Endothelial cell of umbilical vein (primary cell): ENCODE measurements at regions not wholly inside any gene's neighbourhood (a gene's known extent, or its start where the extent isn't known, plus 50 kb on each side); places are given as distances from the start of the nearest gene placed in this dataset.

Source experiments
- BruUV-seq: library from RNA; stranded (reverse); fragments of 400-500 nt; replicated peaks from 2 replicates; lab custom pipeline; 2021; lab: Mats Ljungman, UMichigan
- CTCF ChIA-PET: fragments of 300-600, 350-600 bp; sonication (Branson Sonifier 250); formaldehyde crosslinking; loops from one replicate; lab custom pipeline; 2021; ENCODE audit warnings: antibody characterized with exemption, inconsistent platforms; lab: Charles Lee
- POLR2A ChIA-PET: fragments of 300-600, 350-600 bp; sonication (Branson Sonifier 250); formaldehyde crosslinking; loops from one replicate; lab custom pipeline; 2021; ENCODE audit warnings: antibody characterized with exemption, inconsistent platforms; lab: Charles Lee
- DNase-seq: peaks from one replicate; pipeline ENCODE4 v3.0.0-alpha.2; 2011; ENCODE audit warnings: low read depth, low spot score
- FAIRE-seq: peaks from 2 replicates; lab custom pipeline; 2011; peaks lifted over from hg19 to GRCh38; lab: Jason Lieb, UNC
- H2AFZ ChIP-seq: 2 replicates; pipeline ENCODE4 v1.6.0; 2012; ENCODE audit warnings: low read depth, low read length, control low read depth, inconsistent platforms
- H3K27ac ChIP-seq: 2 replicates; pipeline ENCODE4 v1.5.1; 2011; ENCODE audit warnings: low read depth, mild to moderate bottlenecking, control low read depth, low read length, moderate library complexity; ENCODE audit not compliant: insufficient read depth
- H3K27me3 ChIP-seq, 2 experiments: 2 replicates each; pipeline versions ENCODE4 v1.6.0 to v1.6.1; 2011; ENCODE audit warnings: low read length in 2 of 2, mixed read lengths in 1 of 2; ENCODE audit not compliant: control insufficient read depth in 2 of 2, insufficient read depth in 2 of 2
- H3K36me3 ChIP-seq, 2 experiments: 2 replicates in 1 of 2; 3 replicates in 1 of 2; pipeline ENCODE4 v1.5.1; 2011; ENCODE audit warnings: low read length in 2 of 2, mild to moderate bottlenecking in 1 of 2, moderate library complexity in 1 of 2; ENCODE audit not compliant: control insufficient read depth in 2 of 2, insufficient read depth in 2 of 2; ENCODE audit errors: extremely low read depth in 1 of 2
- H3K4me1 ChIP-seq: 3 replicates; pipeline ENCODE4 v1.5.1; 2011; ENCODE audit warnings: mild to moderate bottlenecking, low read length; ENCODE audit not compliant: control insufficient read depth, insufficient read depth; ENCODE audit errors: extremely low read depth
- H3K4me2 ChIP-seq: 2 replicates; pipeline ENCODE4 v1.6.1; 2011; ENCODE audit warnings: low read length, control low read depth, mixed read lengths; ENCODE audit not compliant: insufficient read depth
- H3K4me3 ChIP-seq, 3 experiments: fragments of 200-600 bp in 1 of 3; sonication (generic), shearing (Covaris generic) in 1 of 3; replicated peaks in 1 of 3; 2 replicates each; pipeline ENCODE4 v1.5.1; 2011 to 2016; ENCODE audit warnings: control low read depth in 3 of 3, low read length in 3 of 3, mild to moderate bottlenecking in 2 of 3, inconsistent platforms in 1 of 3, low read depth in 1 of 3, moderate library complexity in 1 of 3; ENCODE audit not compliant: insufficient read depth in 1 of 3
- H3K79me2 ChIP-seq: 2 replicates; pipeline ENCODE4 v1.6.0; 2012; ENCODE audit warnings: low read length, inconsistent platforms; ENCODE audit not compliant: control insufficient read depth, insufficient read depth
- H3K9ac ChIP-seq: replicated peaks from 2 replicates; pipeline ENCODE3; 2011; ENCODE audit warnings: low read length, control low read depth; ENCODE audit not compliant: insufficient read depth; ENCODE audit errors: extremely low read depth
- H3K9me1 ChIP-seq: replicated peaks from 3 replicates; pipeline ENCODE4 v1.6.0; 2011; ENCODE audit warnings: mild to moderate bottlenecking, low read length; ENCODE audit not compliant: control insufficient read depth, insufficient read depth; ENCODE audit errors: extremely low read depth
- H3K9me3 ChIP-seq: replicated peaks from 2 replicates; pipeline ENCODE4 v1.5.1; 2012; ENCODE audit warnings: low read length, inconsistent platforms; ENCODE audit not compliant: control insufficient read depth, insufficient read depth
- H4K20me1 ChIP-seq: replicated peaks from 2 replicates; pipeline ENCODE3; 2011; ENCODE audit warnings: mild to moderate bottlenecking, low read length; ENCODE audit not compliant: control insufficient read depth, insufficient read depth; ENCODE audit errors: extremely low read depth
- EZH2 ChIP-seq: IDR thresholded peaks from 2 replicates; pipeline ENCODE4 v1.6.1; 2012; ENCODE audit warnings: borderline replicate concordance, low read depth, mild to moderate bottlenecking, moderate library complexity, low read length, inconsistent platforms; ENCODE audit not compliant: severe bottlenecking
- FOS ChIP-seq: IDR thresholded peaks from 2 replicates; pipeline ENCODE4 v1.6.1; 2011; ENCODE audit warnings: mild to moderate bottlenecking, low read length, moderate library complexity, borderline replicate concordance; ENCODE audit not compliant: insufficient read depth
- GATA2 ChIP-seq: IDR thresholded peaks from 2 replicates; pipeline ENCODE4 v1.7.0; 2011; ENCODE audit warnings: low read depth, mild to moderate bottlenecking, moderate library complexity, mixed read lengths, low read length; ENCODE audit not compliant: insufficient read length, insufficient read depth
- JUN ChIP-seq: IDR thresholded peaks from 2 replicates; pipeline ENCODE4 v1.6.1; 2011; ENCODE audit warnings: borderline replicate concordance, low read depth; ENCODE audit not compliant: insufficient read length, insufficient read depth
- MYC ChIP-seq: IDR thresholded peaks from one replicate; pipeline ENCODE4 v1.6.1; 2011; ENCODE audit warnings: mild to moderate bottlenecking, low read depth, low read length
- POLR2A ChIP-seq: IDR thresholded peaks from 2 replicates; pipeline ENCODE4 v1.6.1; 2012; ENCODE audit warnings: low read depth, mild to moderate bottlenecking, control low read depth, low read length
- POLR2AphosphoS5 ChIP-seq: IDR thresholded peaks from 2 replicates; pipeline ENCODE4 v1.6.1; 2012; ENCODE audit warnings: low read depth, mild to moderate bottlenecking, control low read depth, low read length, moderate library complexity; ENCODE audit not compliant: insufficient read depth
- dilution Hi-C: fragments of 300-500 bp; cut with MboI; formaldehyde crosslinking; loops from one replicate; pipeline ENCODE4 v1.15.0; 2019; ENCODE audit warnings: low sequenced_read_pairs; ENCODE audit not compliant: extremely low pct_ligation_motif_present
- intact Hi-C: fragments of 100-400 bp; cut with micrococcal nuclease; formaldehyde crosslinking; loops from one replicate; pipeline ENCODE4 v1.10.0; 2022
- TF ChIP-seq, protein P1 (sequence below), 2 donors: IDR thresholded peaks; 1 replicate in 1 of 2; 2 replicates in 1 of 2; pipeline ENCODE4 v1.5.1; 2011; ENCODE audit warnings: low read length in 2 of 2, mild to moderate bottlenecking in 2 of 2, moderate library complexity in 2 of 2, control low read depth in 1 of 2, inconsistent platforms in 1 of 2, low read depth in 1 of 2; ENCODE audit not compliant: insufficient read depth in 1 of 2; ENCODE audit errors: extremely low read depth in 1 of 2
- TF ChIP-seq, protein P2 (sequence below): IDR thresholded peaks from 2 replicates; pipeline ENCODE4 v1.6.1; 2011; ENCODE audit not compliant: insufficient read depth, insufficient read length

DNA sequence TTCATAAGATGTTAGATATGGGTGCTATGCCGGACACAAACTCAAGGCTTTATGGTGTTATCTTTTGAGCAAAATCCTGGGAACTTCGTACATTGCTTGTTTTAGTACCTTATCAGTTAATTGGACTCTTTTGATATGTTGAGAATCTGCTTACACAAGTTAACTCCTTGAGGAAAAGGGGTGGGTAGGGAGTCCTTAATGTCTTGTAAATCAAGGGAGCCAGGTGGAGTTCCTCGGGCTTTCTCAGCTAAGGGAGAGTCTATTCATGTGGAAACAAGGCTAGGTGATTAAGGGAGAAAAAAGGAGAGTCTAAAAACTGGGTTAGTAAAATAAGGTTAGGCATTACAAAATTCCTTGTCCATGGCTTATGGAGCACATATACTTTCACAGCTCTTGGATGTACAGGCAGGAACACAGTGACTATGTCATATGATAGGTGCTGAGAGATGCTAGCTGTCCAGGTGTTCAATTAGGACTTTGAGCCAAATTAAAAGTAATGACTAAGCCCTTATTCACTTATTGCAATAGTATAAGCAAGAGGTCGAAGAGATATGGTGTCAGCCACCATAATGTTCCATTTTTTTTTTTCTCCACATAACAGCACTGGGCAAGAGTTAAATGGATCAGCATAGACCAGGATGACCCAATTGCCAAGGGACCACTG, 59.5 kb upstream of the DYNAP start:
- Histone ChIP-seq H4K20me1 (no peaks in the 10 kb centered on the region), H3K79me2 (no peaks in the 10 kb centered on the region), H3K9me1 (no peaks in the 10 kb centered on the region), H3K4me3 (no peak overlapping the region), H3K9ac (no peak overlapping the region), H3K4me2 (no peak overlapping the region), H2AFZ (no peak overlapping the region), H3K4me1 (no peaks in the 10 kb centered on the region), H3K36me3 (no peaks in the 10 kb centered on the region), H3K27me3 (no peaks in the 10 kb centered on the region), H3K27ac (no peak overlapping the region), H3K9me3 (no peaks in the 10 kb centered on the region)
- ChIA-PET POLR2A (no interaction called here), CTCF (no interaction called here)
- TF ChIP-seq POLR2A (no peak), GATA2 (no peak), EZH2 (no peak), FOS (no peak), JUN (no peak), MYC (no peak), POLR2AphosphoS5 (no peak)
- TF ChIP-seq, protein P1, sequence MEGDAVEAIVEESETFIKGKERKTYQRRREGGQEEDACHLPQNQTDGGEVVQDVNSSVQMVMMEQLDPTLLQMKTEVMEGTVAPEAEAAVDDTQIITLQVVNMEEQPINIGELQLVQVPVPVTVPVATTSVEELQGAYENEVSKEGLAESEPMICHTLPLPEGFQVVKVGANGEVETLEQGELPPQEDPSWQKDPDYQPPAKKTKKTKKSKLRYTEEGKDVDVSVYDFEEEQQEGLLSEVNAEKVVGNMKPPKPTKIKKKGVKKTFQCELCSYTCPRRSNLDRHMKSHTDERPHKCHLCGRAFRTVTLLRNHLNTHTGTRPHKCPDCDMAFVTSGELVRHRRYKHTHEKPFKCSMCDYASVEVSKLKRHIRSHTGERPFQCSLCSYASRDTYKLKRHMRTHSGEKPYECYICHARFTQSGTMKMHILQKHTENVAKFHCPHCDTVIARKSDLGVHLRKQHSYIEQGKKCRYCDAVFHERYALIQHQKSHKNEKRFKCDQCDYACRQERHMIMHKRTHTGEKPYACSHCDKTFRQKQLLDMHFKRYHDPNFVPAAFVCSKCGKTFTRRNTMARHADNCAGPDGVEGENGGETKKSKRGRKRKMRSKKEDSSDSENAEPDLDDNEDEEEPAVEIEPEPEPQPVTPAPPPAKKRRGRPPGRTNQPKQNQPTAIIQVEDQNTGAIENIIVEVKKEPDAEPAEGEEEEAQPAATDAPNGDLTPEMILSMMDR (IDR thresholded peaks at IDR 0.05; ENCODE audit: extremely low read depth in 1 of 2, insufficient read depth in 1 of 2, low read depth in 1 of 2, low read length in 2 of 2), result no peak
- TF ChIP-seq, protein P2, sequence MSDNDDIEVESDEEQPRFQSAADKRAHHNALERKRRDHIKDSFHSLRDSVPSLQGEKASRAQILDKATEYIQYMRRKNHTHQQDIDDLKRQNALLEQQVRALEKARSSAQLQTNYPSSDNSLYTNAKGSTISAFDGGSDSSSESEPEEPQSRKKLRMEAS, result no peak
- BruUV-seq, result no TSS peak
- FAIRE-seq (no peak), DNase-seq (no peak)
- dilution Hi-C loops, result no loop called here
- intact Hi-C loops, result no loop called here
